ENCODE measurements at regions not wholly inside any gene's neighbourhood (a gene's known extent, or its start where the extent isn't known, plus 50 kb on each side); places are given as distances from the start of the nearest gene placed in this dataset.
A peak's percentile ranks its signal among the peaks of the same experiment; 100 is the strongest.

- no peak for TF ChIP-seq JUND (IDR thresholded peaks at IDR 0.05; ENCODE audit: low read depth)
- in situ Hi-C loops (cut with HindIII; ENCODE audit: low pct_unique_long_range_greater_than_20kb, low sequenced_read_pairs) = no loop called here
- no peak for DNase-seq (ENCODE audit: low read depth in 1 of 2, low spot score in 1 of 2)
Observed at GRCh38 chr14:65263177-65263788, 149.2 kb upstream of the FUT8 start.

- TF ChIP-seq JUND (IDR thresholded peaks at IDR 0.05; ENCODE audit: low read depth) = no peak
- DNase-seq (ENCODE audit: low read depth in 1 of 2, low spot score in 1 of 2) = no peak
- in situ Hi-C loops (cut with HindIII; ENCODE audit: low pct_unique_long_range_greater_than_20kb, low sequenced_read_pairs) = no loop called here
Observed at GRCh38 chr14:65267856-65268255, 144.7 kb upstream of the FUT8 start.

- no peak for TF ChIP-seq JUND (IDR thresholded peaks at IDR 0.05; ENCODE audit: low read depth)
- no peak for DNase-seq (ENCODE audit: low read depth in 1 of 2, low spot score in 1 of 2)
Observed at GRCh38 chr14:65268594-65268993, 143.9 kb upstream of the FUT8 start.

GRCh38 chr14:65269732-65270131 lies 142.8 kb upstream of the FUT8 start:
- no peak for TF ChIP-seq JUND (IDR thresholded peaks at IDR 0.05; ENCODE audit: low read depth)
- no peak for DNase-seq (ENCODE audit: low read depth in 1 of 2, low spot score in 1 of 2)
- in situ Hi-C loops (cut with HindIII; ENCODE audit: low pct_unique_long_range_greater_than_20kb, low sequenced_read_pairs) = no loop called here

More at GRCh38 chr14:65268594-65268993, 143.9 kb upstream of the FUT8 start:
- in situ Hi-C loops (cut with HindIII; ENCODE audit: low pct_unique_long_range_greater_than_20kb, low sequenced_read_pairs) = no loop called here

- in situ Hi-C loops (cut with HindIII; ENCODE audit: low pct_unique_long_range_greater_than_20kb, low sequenced_read_pairs) = no loop called here
- no peak for DNase-seq (ENCODE audit: low read depth in 1 of 2, low spot score in 1 of 2)
- TF ChIP-seq JUND (IDR thresholded peaks at IDR 0.05; ENCODE audit: low read depth) = no peak
Observed at GRCh38 chr14:65277027-65277426, 135.5 kb upstream of the FUT8 start.

- in situ Hi-C loops (cut with HindIII; ENCODE audit: low pct_unique_long_range_greater_than_20kb, low sequenced_read_pairs) = no loop called here
- DNase-seq (ENCODE audit: low read depth in 1 of 2, low spot score in 1 of 2) = no peak
- TF ChIP-seq JUND (IDR thresholded peaks at IDR 0.05; ENCODE audit: low read depth) = no peak
Observed at GRCh38 chr14:65277580-65278270, 134.8 kb upstream of the FUT8 start.

GRCh38 chr14:65278589-65278988 lies 133.9 kb upstream of the FUT8 start:
- in situ Hi-C loops (cut with HindIII; ENCODE audit: low pct_unique_long_range_greater_than_20kb, low sequenced_read_pairs) = no loop called here
- TF ChIP-seq JUND (IDR thresholded peaks at IDR 0.05; ENCODE audit: low read depth) = no peak
- no peak for DNase-seq (ENCODE audit: low read depth in 1 of 2, low spot score in 1 of 2)

GRCh38 chr14:65279510-65279909 lies 133.0 kb upstream of the FUT8 start:
- in situ Hi-C loops (cut with HindIII; ENCODE audit: low pct_unique_long_range_greater_than_20kb, low sequenced_read_pairs) = no loop called here
- TF ChIP-seq JUND (IDR thresholded peaks at IDR 0.05; ENCODE audit: low read depth) = no peak
- no peak for DNase-seq (ENCODE audit: low read depth in 1 of 2, low spot score in 1 of 2)

GRCh38 chr14:65279958-65280357 lies 132.6 kb upstream of the FUT8 start:
- no peak for TF ChIP-seq JUND (IDR thresholded peaks at IDR 0.05; ENCODE audit: low read depth)
- no peak for DNase-seq (ENCODE audit: low read depth in 1 of 2, low spot score in 1 of 2)
- in situ Hi-C loops (cut with HindIII; ENCODE audit: low pct_unique_long_range_greater_than_20kb, low sequenced_read_pairs) = no loop called here

- DNase-seq (ENCODE audit: low read depth in 1 of 2, low spot score in 1 of 2) = no peak
- in situ Hi-C loops (cut with HindIII; ENCODE audit: low pct_unique_long_range_greater_than_20kb, low sequenced_read_pairs) = no loop called here
- TF ChIP-seq JUND (IDR thresholded peaks at IDR 0.05; ENCODE audit: low read depth) = no peak
Observed at GRCh38 chr14:65280653-65281052, 131.9 kb upstream of the FUT8 start.

- no peak for TF ChIP-seq JUND (IDR thresholded peaks at IDR 0.05; ENCODE audit: low read depth)
- in situ Hi-C loops (cut with HindIII; ENCODE audit: low pct_unique_long_range_greater_than_20kb, low sequenced_read_pairs) = no loop called here
- peak in 1 of 2 experiments; percentile 47 for DNase-seq (ENCODE audit: low read depth in 1 of 2, low spot score in 1 of 2)
Observed at GRCh38 chr14:65281991-65282895, 130.3 kb upstream of the FUT8 start.

GRCh38 chr14:65282896-65283253 lies 129.7 kb upstream of the FUT8 start:
- DNase-seq (ENCODE audit: low read depth in 1 of 2, low spot score in 1 of 2) = no peak
- no peak for TF ChIP-seq JUND (IDR thresholded peaks at IDR 0.05; ENCODE audit: low read depth)
- in situ Hi-C loops (cut with HindIII; ENCODE audit: low pct_unique_long_range_greater_than_20kb, low sequenced_read_pairs) = no loop called here

- in situ Hi-C loops (cut with HindIII; ENCODE audit: low pct_unique_long_range_greater_than_20kb, low sequenced_read_pairs) = no loop called here
- no peak for TF ChIP-seq JUND (IDR thresholded peaks at IDR 0.05; ENCODE audit: low read depth)
- DNase-seq (ENCODE audit: low read depth in 1 of 2, low spot score in 1 of 2) = peak in 1 of 2 experiments; percentile 42
Observed at GRCh38 chr14:65286443-65286842, 126.1 kb upstream of the FUT8 start.

All from T47D (cell line).